22Rv1 (cell line): ENCODE measurements at regions not wholly inside any gene's neighbourhood (a gene's known extent, or its start where the extent isn't known, plus 50 kb on each side); places are given as distances from the start of the nearest gene placed in this dataset.

Experiments
- CTCF ChIP-seq: fragments of 450-650 bp; IDR thresholded peaks from 2 replicates; pipeline ENCODE4 v1.5.1; 2017; ENCODE audit warnings: mild to moderate bottlenecking
- ZFX ChIP-seq: fragments of 450-650 bp; IDR thresholded peaks from 2 replicates; pipeline ENCODE4 v1.6.1; 2017; ENCODE audit warnings: antibody characterized with exemption, borderline replicate concordance

- TF ChIP-seq CTCF, result no peak
- no peak for TF ChIP-seq ZFX
Observed at GRCh38 chr2:223182356-223182755, 130.4 kb downstream of the KCNE4 start.
